ENCODE measurements at regions not wholly inside any gene's neighbourhood (a gene's known extent, or its start where the extent isn't known, plus 50 kb on each side); places are given as distances from the start of the nearest gene placed in this dataset.

GRCh38 chr3:24917908-24918307 is 423.3 kb upstream of the THRB start:
- no peak for DNase-seq (ENCODE audit: low spot score)
- TF ChIP-seq, protein P1, sequence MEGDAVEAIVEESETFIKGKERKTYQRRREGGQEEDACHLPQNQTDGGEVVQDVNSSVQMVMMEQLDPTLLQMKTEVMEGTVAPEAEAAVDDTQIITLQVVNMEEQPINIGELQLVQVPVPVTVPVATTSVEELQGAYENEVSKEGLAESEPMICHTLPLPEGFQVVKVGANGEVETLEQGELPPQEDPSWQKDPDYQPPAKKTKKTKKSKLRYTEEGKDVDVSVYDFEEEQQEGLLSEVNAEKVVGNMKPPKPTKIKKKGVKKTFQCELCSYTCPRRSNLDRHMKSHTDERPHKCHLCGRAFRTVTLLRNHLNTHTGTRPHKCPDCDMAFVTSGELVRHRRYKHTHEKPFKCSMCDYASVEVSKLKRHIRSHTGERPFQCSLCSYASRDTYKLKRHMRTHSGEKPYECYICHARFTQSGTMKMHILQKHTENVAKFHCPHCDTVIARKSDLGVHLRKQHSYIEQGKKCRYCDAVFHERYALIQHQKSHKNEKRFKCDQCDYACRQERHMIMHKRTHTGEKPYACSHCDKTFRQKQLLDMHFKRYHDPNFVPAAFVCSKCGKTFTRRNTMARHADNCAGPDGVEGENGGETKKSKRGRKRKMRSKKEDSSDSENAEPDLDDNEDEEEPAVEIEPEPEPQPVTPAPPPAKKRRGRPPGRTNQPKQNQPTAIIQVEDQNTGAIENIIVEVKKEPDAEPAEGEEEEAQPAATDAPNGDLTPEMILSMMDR (IDR thresholded peaks at IDR 0.05; ENCODE audit: extremely low read depth, insufficient read depth, missing control alignments) = no peak
- in situ Hi-C loops (cut with MboI; ENCODE audit: low pct_unique_long_range_greater_than_20kb, low sequenced_read_pairs, unreplicated experiment) = no loop called here

- DNase-seq (ENCODE audit: low spot score) = no peak
- TF ChIP-seq, protein P1 (IDR thresholded peaks at IDR 0.05; ENCODE audit: extremely low read depth, insufficient read depth, missing control alignments) = no peak
- in situ Hi-C loops (cut with MboI; ENCODE audit: low pct_unique_long_range_greater_than_20kb, low sequenced_read_pairs, unreplicated experiment) = no loop called here
Observed at GRCh38 chr3:24923570-24923969, 428.9 kb upstream of the THRB start.

GRCh38 chr3:24929521-24929920 is 434.9 kb upstream of the THRB start:
- TF ChIP-seq, protein P1 (IDR thresholded peaks at IDR 0.05; ENCODE audit: extremely low read depth, insufficient read depth, missing control alignments) = no peak
- no peak for DNase-seq (ENCODE audit: low spot score)
- in situ Hi-C loops (cut with MboI; ENCODE audit: low pct_unique_long_range_greater_than_20kb, low sequenced_read_pairs, unreplicated experiment) = no loop called here

DNA sequence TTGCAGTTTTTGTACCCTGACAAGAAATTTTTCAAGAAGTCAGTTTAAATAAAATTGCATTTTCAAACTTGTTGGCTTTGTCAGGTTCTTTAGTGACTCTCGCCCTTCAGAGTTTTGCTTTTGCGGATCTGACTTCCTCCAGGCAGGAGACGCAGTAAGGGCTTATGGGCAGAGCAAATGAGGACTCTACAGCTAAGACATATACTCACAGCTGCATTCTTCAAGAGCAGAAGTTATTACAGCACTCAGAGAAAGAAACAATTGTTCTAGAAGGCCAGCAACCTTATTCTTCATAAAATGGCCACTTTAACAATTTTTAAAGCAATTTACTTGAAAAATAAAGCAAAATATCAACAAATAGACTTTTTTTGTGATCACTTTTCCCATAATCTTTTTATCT is 438.8 kb upstream of the THRB start:
- in situ Hi-C loops (cut with MboI; ENCODE audit: low pct_unique_long_range_greater_than_20kb, low sequenced_read_pairs, unreplicated experiment) = no loop called here
- TF ChIP-seq, protein P1 (IDR thresholded peaks at IDR 0.05; ENCODE audit: extremely low read depth, insufficient read depth, missing control alignments) = no peak
- no peak for DNase-seq (ENCODE audit: low spot score)

DNA sequence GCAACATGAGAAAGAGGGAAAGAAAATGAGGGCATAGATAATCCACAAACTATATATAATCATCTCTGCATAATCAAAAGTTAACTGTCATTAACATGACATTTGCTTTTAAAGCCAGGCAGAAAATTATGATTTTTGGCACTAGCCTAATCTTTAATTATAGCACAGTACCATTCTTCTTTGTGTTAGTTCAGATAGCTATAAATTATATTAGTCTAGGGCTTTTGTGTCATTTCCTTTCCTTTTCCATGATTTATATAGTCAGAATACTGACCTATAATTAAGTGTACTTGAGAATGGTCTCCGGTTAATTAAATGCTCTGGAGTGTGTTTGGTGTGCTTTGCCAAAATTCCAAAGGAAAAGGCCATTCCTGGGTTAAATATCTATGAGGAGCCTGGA is 441.9 kb upstream of the THRB start:
- TF ChIP-seq, protein P1 (IDR thresholded peaks at IDR 0.05; ENCODE audit: extremely low read depth, insufficient read depth, missing control alignments) = no peak
- in situ Hi-C loops (cut with MboI; ENCODE audit: low pct_unique_long_range_greater_than_20kb, low sequenced_read_pairs, unreplicated experiment) = no loop called here

DNA sequence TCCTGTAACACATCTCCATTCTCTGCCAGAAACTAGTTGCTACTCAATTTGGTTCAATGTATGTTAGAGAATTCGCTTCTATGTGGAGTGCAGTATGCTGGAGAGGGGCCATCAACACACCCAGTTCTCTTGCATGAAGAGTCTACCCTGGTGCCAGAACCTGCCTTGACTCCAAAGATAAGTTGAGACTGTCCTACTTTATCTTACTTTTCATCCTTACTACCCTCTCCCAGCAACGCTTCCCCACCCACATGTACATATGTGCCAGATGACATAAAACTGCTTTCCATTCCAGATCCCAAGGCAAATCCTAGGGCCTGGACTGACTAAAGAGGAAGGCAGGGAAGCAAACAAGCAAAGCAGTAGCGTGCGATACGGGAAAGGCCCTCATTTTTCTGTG is 442.6 kb upstream of the THRB start:
- in situ Hi-C loops (cut with MboI; ENCODE audit: low pct_unique_long_range_greater_than_20kb, low sequenced_read_pairs, unreplicated experiment) = no loop called here
- DNase-seq (ENCODE audit: low spot score) = no peak
- TF ChIP-seq, protein P1 (IDR thresholded peaks at IDR 0.05; ENCODE audit: extremely low read depth, insufficient read depth, missing control alignments) = no peak

More for the DNA sequence above, 441.9 kb upstream of the THRB start:
- no peak for DNase-seq (ENCODE audit: low spot score)

- DNase-seq (ENCODE audit: low spot score) = no peak
- TF ChIP-seq, protein P1 (IDR thresholded peaks at IDR 0.05; ENCODE audit: extremely low read depth, insufficient read depth, missing control alignments) = no peak
- in situ Hi-C loops (cut with MboI; ENCODE audit: low pct_unique_long_range_greater_than_20kb, low sequenced_read_pairs, unreplicated experiment) = no loop called here
Observed at GRCh38 chr3:24937780-24938179, 443.1 kb upstream of the THRB start.

Measured in GM13977 (cell line).